Lung (tissue), 9 donors: ENCODE measurements at regions not wholly inside any gene's neighbourhood (a gene's known extent, or its start where the extent isn't known, plus 50 kb on each side); places are given as distances from the start of the nearest gene placed in this dataset.
"Not testable (repeated sequence)": the region's sequence is repeated elsewhere in the genome, so short reads cannot be mapped to it uniquely, and the experiment has no call there.

ENCODE experiments used
- ATAC-seq: fragments of 200-7000 bp; cut with Tn5 transposase; one replicate; pipeline ENCODE4 v1.9.1; 2020; ENCODE audit warnings: moderate number of reproducible peaks; ENCODE audit not compliant: insufficient read depth, low FRiP score
- DNase-seq, 3 donors: peaks; one replicate each; pipeline ENCODE4 v3.0.0-alpha.2; 2013 to 2017
- H3K27ac ChIP-seq, 2 donors: one replicate each; pipeline ENCODE4 v1.5.1; 2013; ENCODE audit warnings: mild to moderate bottlenecking in 2 of 2, moderate library complexity in 2 of 2, control low read depth in 1 of 2, inconsistent platforms in 1 of 2, low read depth in 1 of 2, low read length in 1 of 2
- H3K27me3 ChIP-seq, 3 donors: one replicate each; pipeline ENCODE4 v1.5.1; 2013; ENCODE audit warnings: low read length in 2 of 3; ENCODE audit not compliant: control insufficient read depth in 3 of 3, insufficient read depth in 3 of 3
- H3K36me3 ChIP-seq, 4 donors: one replicate each; pipeline ENCODE4 v1.5.1; 2013; ENCODE audit warnings: low read length in 4 of 4, mild to moderate bottlenecking in 1 of 4, moderate library complexity in 1 of 4; ENCODE audit not compliant: control insufficient read depth in 4 of 4, insufficient read depth in 4 of 4
- H3K4me1 ChIP-seq, 5 donors: one replicate each; pipeline ENCODE4 v1.5.1; 2013; ENCODE audit warnings: low read length in 5 of 5, mild to moderate bottlenecking in 2 of 5, moderate library complexity in 1 of 5; ENCODE audit not compliant: control insufficient read depth in 5 of 5, insufficient read depth in 5 of 5
- H3K4me3 ChIP-seq: one replicate; pipeline ENCODE4 v1.5.1; 2013; ENCODE audit warnings: mild to moderate bottlenecking, control low read depth, moderate library complexity
- H3K9ac ChIP-seq, 2 donors: one replicate each; pipeline ENCODE4 v1.5.1; 2013; ENCODE audit warnings: low read length in 2 of 2, control low read depth in 1 of 2; ENCODE audit not compliant: insufficient read depth in 1 of 2
- H3K9me3 ChIP-seq, 4 donors: one replicate each; pipeline ENCODE4 v1.5.1; 2013; ENCODE audit warnings: low read length in 3 of 4, mild to moderate bottlenecking in 1 of 4, moderate library complexity in 1 of 4; ENCODE audit not compliant: control insufficient read depth in 4 of 4, insufficient read depth in 3 of 4
- WGBS, 2 donors: extraction: QIAGEN DNeasy Blood & Tissue Kit; methylation state at CpG; one replicate each; pipeline ENCODE4 v1.1.7; 2013; 5-methylcytosine and 5-hydroxymethylcytosine counted together
- donor health status: Bipolar disorder and iron deficiency.
- donor health status: healthy.
- donor health status: DM: yes; HTN: yes; CAD: no.

DNA sequence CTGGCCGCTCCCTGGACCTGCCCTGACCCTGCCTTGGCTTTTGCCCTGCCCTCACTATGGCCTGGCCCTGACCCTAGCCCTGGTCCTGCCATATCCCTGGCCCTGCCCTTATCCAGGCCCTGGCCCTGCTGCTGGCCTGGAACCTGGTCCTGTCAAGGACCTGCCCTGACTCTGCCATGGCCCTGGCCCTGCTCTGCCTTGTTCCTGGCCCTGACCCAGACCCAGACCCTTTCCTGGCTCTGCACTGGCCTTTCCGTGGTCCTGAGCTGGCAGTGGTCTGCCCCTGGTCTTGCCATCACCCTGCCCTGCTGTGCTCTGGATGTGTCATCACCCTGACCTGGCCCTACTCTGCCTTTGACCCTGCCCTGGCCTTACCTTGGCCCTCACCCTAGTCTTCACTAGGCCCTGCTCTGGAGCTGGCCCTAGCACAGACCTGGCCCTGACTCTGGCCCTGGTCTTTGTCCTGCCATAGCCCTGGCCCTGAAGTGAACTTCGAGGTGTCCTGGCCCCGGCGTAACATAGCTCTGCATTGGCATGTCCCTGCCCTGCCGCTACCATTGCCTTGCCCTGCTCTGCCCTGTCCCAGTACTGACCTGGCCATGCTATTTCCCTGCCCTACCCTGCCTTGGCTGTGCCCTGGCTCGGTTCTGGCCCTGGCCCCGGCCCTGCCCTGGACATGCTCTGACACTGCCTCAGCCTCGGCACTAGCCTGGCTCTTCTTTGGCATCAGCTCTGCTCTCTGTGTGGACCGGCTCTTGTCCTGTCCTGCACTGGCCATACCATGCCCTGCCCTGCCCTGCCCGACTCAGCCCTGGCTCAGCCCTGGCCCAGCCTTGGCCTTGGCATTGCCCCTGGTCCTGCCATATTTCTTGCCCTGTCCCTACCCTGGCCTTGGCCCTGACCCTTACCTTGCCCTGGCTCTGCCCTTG, 239.2 kb downstream of the GOLGA6L6 start:
- not testable (repeated sequence) for H3K27me3 ChIP-seq, H3K4me3 ChIP-seq, H3K4me1 ChIP-seq, H3K9ac ChIP-seq, H3K36me3 ChIP-seq, ATAC-seq, H3K27ac ChIP-seq, DNase-seq
- 87 to 92% methylated on average over 11 of the region's 11 CpGs for WGBS, 2 donors
- H3K9me3 ChIP-seq, result peaks cover 0 to 25% (median 0%) of the 10 kb centered on the region in 4 donors

DNA sequence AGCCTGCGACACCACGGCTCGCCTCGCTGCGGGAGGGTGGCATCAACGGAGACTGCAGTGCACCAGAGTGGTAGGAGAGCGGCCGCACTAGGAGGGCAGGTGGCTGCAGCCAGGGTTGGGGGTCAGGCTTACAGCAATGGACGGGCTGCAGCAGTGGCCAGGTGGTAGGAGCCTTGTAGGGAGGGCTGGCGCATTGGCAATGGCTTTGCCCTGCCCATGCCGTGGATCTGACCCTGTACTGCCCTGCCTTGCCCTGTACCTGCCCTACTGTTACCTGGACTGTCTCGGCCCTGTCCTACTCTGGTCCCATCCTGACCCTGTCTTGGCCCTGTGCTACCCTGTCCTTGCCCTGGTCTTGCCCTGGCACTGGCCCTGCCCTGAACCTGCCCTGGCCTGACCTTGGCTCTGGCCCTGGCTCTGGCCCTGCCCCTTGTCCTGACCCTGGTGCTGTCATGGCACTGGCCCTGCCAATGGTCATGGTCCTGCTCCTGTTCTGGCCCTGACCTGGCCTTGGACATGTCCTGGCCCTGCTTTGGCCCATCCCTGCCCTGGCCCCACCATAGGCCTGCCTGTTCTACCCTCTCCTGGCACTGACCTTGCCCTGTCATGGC, 240.0 kb downstream of the GOLGA6L6 start:
- H3K27ac ChIP-seq, H3K27me3 ChIP-seq, H3K4me1 ChIP-seq, H3K4me3 ChIP-seq, H3K9ac ChIP-seq, H3K36me3 ChIP-seq, ATAC-seq, DNase-seq: not testable (repeated sequence)
- peaks cover 0 to 22% (median 0%) of the 10 kb centered on the region in 4 donors for H3K9me3 ChIP-seq
- 89 to 92% methylated on average over 12 of the region's 12 CpGs for WGBS, 2 donors

DNA sequence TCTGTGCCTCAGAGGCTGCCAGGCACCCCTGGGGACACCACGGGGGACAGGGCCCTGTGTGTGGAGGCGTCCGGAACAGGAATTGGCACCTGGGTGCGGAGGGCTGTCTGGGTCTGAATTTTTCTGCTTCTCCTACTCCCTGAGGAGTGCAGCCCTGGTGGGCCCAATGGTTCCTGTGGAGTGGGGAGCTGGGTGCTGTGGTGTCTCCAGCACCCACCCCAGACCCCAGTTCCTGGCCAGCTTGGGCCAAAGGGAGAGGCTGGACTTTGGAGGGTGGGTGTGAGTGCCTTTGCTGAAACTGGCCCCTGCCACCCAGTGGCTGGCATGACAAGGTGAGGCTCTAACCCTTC, 240.6 kb downstream of the GOLGA6L6 start:
- H3K36me3 ChIP-seq, H3K27me3 ChIP-seq, H3K4me1 ChIP-seq, H3K4me3 ChIP-seq, DNase-seq, H3K27ac ChIP-seq, H3K9ac ChIP-seq, ATAC-seq: not testable (repeated sequence)
- WGBS, 2 donors, result 87 to 90% methylated on average over 4 of the region's 4 CpGs
- peaks cover 0 to 21% (median 1%) of the 10 kb centered on the region in 4 donors for H3K9me3 ChIP-seq

DNA sequence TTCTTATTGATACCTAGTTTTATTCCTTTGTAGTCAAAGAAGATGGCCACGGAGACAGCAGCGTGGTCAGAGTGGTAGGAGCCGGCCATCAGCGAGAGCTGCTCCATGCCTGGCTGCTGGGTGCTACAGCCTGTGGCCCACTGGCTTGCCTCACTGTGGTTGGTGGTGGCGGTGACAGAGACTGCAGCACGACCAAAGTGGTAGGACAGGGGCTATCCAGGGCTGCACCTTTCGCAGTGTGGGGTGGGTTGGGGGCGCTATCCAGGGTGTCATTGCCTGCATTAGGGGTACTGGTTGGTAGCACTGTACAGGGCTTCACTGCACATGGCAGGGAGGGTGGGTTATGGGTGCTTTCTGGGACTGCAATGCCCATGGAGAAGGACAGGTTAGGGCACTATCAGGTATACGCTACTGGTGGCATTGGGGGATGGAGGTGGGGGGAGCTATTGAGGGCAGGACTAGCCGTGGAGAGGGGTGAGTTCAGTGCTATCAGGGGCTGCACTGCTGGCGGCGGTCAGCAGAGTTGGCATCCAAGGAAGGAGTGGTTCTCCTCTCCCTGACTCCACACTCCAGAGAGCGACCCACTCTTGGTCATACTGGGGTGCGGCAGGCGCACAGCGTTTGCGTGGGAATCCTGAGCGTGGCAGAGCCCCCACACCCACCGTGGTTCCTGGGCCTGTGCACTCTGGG, 241.1 kb downstream of the GOLGA6L6 start:
- not testable (repeated sequence) for H3K4me1 ChIP-seq, H3K9ac ChIP-seq, H3K36me3 ChIP-seq, H3K4me3 ChIP-seq, H3K27ac ChIP-seq, DNase-seq, H3K27me3 ChIP-seq, ATAC-seq
- H3K9me3 ChIP-seq, result peaks cover 0 to 19% (median 2%) of the 10 kb centered on the region in 4 donors
- 81 to 84% methylated on average over 19 of the region's 19 CpGs for WGBS, 2 donors

DNA sequence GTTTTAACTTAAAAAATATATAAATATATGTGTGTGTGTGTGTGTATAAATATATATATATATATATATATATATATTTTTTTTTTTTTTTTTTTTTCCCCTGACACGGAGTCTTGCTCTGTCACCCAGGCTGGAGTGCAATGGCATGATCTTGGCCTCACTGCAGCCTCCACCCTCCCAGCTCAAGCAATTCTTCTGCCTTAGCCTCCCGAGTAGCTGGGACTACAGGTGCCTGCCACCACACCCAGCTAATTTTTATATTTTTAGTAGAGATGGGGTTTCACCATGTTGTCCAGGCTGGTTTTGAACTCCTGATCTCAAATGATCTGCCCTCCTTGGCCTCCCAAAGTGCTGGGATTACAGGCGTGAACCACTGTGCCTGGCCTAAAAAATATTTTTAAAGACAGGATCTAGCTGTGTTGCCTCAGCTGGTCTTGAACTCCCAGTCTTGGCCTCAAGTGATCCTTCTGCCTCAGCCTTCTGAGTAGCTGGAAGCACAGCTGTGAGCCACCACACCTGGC, 243.9 kb downstream of the GOLGA6L6 start:
- WGBS, 2 donors, result 76 to 78% methylated on average over 2 of the region's 3 CpGs
- H3K9ac ChIP-seq, ATAC-seq, H3K27me3 ChIP-seq, H3K27ac ChIP-seq, H3K4me3 ChIP-seq, DNase-seq, H3K36me3 ChIP-seq, H3K4me1 ChIP-seq: not testable (repeated sequence)
- peaks cover 0 to 22% (median 6%) of the 10 kb centered on the region in 4 donors for H3K9me3 ChIP-seq

DNA sequence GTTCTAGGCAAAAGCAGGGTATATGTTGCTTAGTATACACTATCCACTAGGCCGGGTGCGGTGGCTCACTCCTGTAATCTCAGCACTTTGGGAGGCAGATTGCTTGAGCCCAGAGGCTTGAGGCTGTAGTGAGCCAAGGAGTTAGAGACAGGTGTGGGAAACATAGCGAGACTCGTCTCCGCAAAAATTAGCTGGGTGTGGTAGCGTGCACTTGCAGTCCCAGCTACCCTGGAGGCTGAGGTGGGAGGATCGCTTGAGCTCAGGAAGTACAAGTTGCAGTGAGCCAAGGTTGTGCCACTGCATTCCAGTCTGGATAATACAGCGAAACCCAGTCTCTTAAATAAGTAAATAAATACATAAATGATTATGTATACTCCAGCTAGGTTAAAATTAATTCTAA, 245.3 kb downstream of the GOLGA6L6 start:
- not testable (repeated sequence) for H3K36me3 ChIP-seq, H3K27ac ChIP-seq, H3K27me3 ChIP-seq, H3K9ac ChIP-seq, DNase-seq, H3K4me3 ChIP-seq, ATAC-seq, H3K4me1 ChIP-seq
- peaks cover 0 to 14% (median 8%) of the 10 kb centered on the region in 4 donors for H3K9me3 ChIP-seq
- 86 to 90% methylated on average over 8 of the region's 8 CpGs for WGBS, 2 donors
